K562 (cell line): ENCODE measurements at regions not wholly inside any gene's neighbourhood (a gene's known extent, or its start where the extent isn't known, plus 50 kb on each side); places are given as distances from the start of the nearest gene placed in this dataset.

Experiments used
- ATAC-seq: fragments of 200-7000 bp; cut with Tn5 transposase; 3 replicates; pipeline ENCODE4 v1.9.1; 2020; ENCODE audit warnings: moderate library complexity
- BruUV-seq: library from RNA; stranded (reverse); fragments of 400-500 nt; replicated peaks from 2 replicates; lab custom pipeline; 2021; lab: Mats Ljungman, UMichigan
- CTCF ChIA-PET: fragments of 300-600 bp; formaldehyde crosslinking; extraction: SDS; loops from one replicate; lab custom pipeline; 2021; ENCODE audit warnings: low intra/inter-chr PET ratio; lab: Yijun Ruan, JAX
- POLR2A ChIA-PET: fragments of 300-600, 350-650 bp; sonication (Branson Sonifier 250); formaldehyde crosslinking; extraction: SDS; loops from one replicate; lab custom pipeline; 2021; ENCODE audit warnings: antibody characterized with exemption, inconsistent platforms; lab: Yijun Ruan, JAX
- DNase-seq, 4 experiments: peaks; one replicate each; pipeline versions ENCODE4 v3.0.0 to v3.0.0-alpha.2; 2011 to 2018; ENCODE audit warnings: low spot score in 3 of 4, mixed read lengths in 3 of 4; ENCODE audit errors: extremely low read depth in 1 of 4
- FAIRE-seq: peaks from 2 replicates; lab custom pipeline; 2011; peaks lifted over from hg19 to GRCh38; lab: Jason Lieb, UNC
- H2AFZ ChIP-seq: 2 replicates; pipeline ENCODE4 v1.6.0; 2011; ENCODE audit warnings: low read depth, low read length, control low read depth, inconsistent platforms
- H3K27ac ChIP-seq: fragments of 200-600 bp; 3 replicates; pipeline ENCODE4 v1.8.0; 2011; ENCODE audit warnings: low read depth, mild to moderate bottlenecking, control low read depth, inconsistent platforms, low read length, moderate library complexity, mixed read lengths; ENCODE audit errors: extremely low read depth
- H3K27me3 ChIP-seq, 2 experiments: fragments of 300-600 bp in 1 of 2; 2 replicates in 1 of 2; 3 replicates in 1 of 2; pipeline versions ENCODE4 v1.6.0 to v1.8.0; 2011; ENCODE audit warnings: inconsistent platforms in 2 of 2, low read length in 2 of 2, mild to moderate bottlenecking in 1 of 2, mixed read lengths in 1 of 2, moderate library complexity in 1 of 2; ENCODE audit not compliant: control insufficient read depth in 2 of 2, insufficient read depth in 2 of 2
- H3K36me3 ChIP-seq: fragments of 300-600 bp; 3 replicates; pipeline ENCODE4 v1.8.0; 2011; ENCODE audit warnings: mild to moderate bottlenecking, low read length, inconsistent platforms; ENCODE audit not compliant: control insufficient read depth, insufficient read depth
- H3K4me1 ChIP-seq, 2 experiments: fragments of 200-600 bp in 1 of 2; replicated peaks in 1 of 2; 2 replicates in 1 of 2; 3 replicates in 1 of 2; pipeline versions ENCODE4 v1.5.1 to v1.8.0; 2011; ENCODE audit warnings: inconsistent platforms in 2 of 2, low read length in 2 of 2, mild to moderate bottlenecking in 1 of 2, mixed read lengths in 1 of 2, moderate library complexity in 1 of 2; ENCODE audit not compliant: control insufficient read depth in 2 of 2, insufficient read depth in 2 of 2
- H3K4me2 ChIP-seq: 2 replicates; pipeline ENCODE4 v1.6.1; 2011; ENCODE audit warnings: low read length, control low read depth, inconsistent platforms, mixed read lengths; ENCODE audit not compliant: insufficient read depth
- H3K4me3 ChIP-seq: fragments of 200-600 bp; sonication (generic), shearing (Covaris generic); 2 replicates; pipeline ENCODE4 v1.5.1; 2016; ENCODE audit warnings: control low read depth, inconsistent platforms
- H3K79me2 ChIP-seq: fragments of 200-600 bp; 3 replicates; pipeline ENCODE4 v1.8.0; 2011; ENCODE audit warnings: low read length, inconsistent platforms; ENCODE audit not compliant: control insufficient read depth, insufficient read depth
- H3K9ac ChIP-seq, 2 experiments: 2 replicates each; pipeline versions ENCODE4 v1.6.0 to v1.6.1; 2011; ENCODE audit warnings: low read depth in 2 of 2, low read length in 2 of 2, control low read depth in 1 of 2, inconsistent platforms in 1 of 2, mild to moderate bottlenecking in 1 of 2, mixed read lengths in 1 of 2; ENCODE audit not compliant: insufficient read depth in 1 of 2
- H3K9me1 ChIP-seq: one replicate; pipeline ENCODE4 v1.6.0; 2011; ENCODE audit warnings: inconsistent platforms, mild to moderate bottlenecking, low read length, moderate library complexity; ENCODE audit not compliant: control insufficient read depth, insufficient read depth
- H3K9me3 ChIP-seq: replicated peaks from 2 replicates; pipeline ENCODE4 v1.5.1; 2011; ENCODE audit warnings: low read depth, low read length, inconsistent platforms; ENCODE audit not compliant: control insufficient read depth, insufficient read depth
- H4K20me1 ChIP-seq: replicated peaks from 2 replicates; pipeline ENCODE4 v1.6.1; 2011; ENCODE audit warnings: low read length, inconsistent platforms, mixed read lengths; ENCODE audit not compliant: control insufficient read depth, insufficient read depth
- CBFB ChIP-seq: sonication (generic); formaldehyde crosslinking; IDR thresholded peaks from 2 replicates; pipeline ENCODE4 v1.4.0; 2020; ENCODE audit warnings: mild to moderate bottlenecking, missing genetic modification reagents
- CHD2 ChIP-seq: IDR thresholded peaks from 2 replicates; pipeline ENCODE4 v1.6.1; 2011; ENCODE audit warnings: low read depth, low read length
- MBD2 ChIP-seq: sonication (generic); IDR thresholded peaks from 2 replicates; pipeline ENCODE4 v1.6.1; 2016; ENCODE audit warnings: low read depth, borderline replicate concordance
- PHF20 ChIP-seq: fragments of 450-650 bp; IDR thresholded peaks from 2 replicates; pipeline ENCODE4 v1.6.1; 2018; ENCODE audit not compliant: partially characterized antibody
- RBBP5 ChIP-seq: fragments of 200-600 bp; sonication (generic); IDR thresholded peaks from 2 replicates; pipeline ENCODE4 v1.6.1; 2012; ENCODE audit warnings: borderline replicate concordance, mild to moderate bottlenecking, low read length, control low read depth, inconsistent platforms; ENCODE audit not compliant: insufficient read depth, poor library complexity, severe bottlenecking
- RBM25 ChIP-seq: fragments of 200-400 bp; formaldehyde crosslinking; IDR thresholded peaks from 2 replicates; pipeline ENCODE4 v1.6.1; 2018; ENCODE audit warnings: low read length, low read depth, moderate library complexity; ENCODE audit not compliant: severe bottlenecking
- RFX1 ChIP-seq: fragments of 450-650 bp; IDR thresholded peaks from 2 replicates; pipeline ENCODE4 v1.6.1; 2016; ENCODE audit warnings: mild to moderate bottlenecking, moderate library complexity
- SIX5 ChIP-seq, 2 experiments: IDR thresholded peaks; 2 replicates each; pipeline ENCODE4 v1.6.1; 2011; ENCODE audit warnings: low read length in 2 of 2, borderline replicate concordance in 1 of 2, low read depth in 1 of 2, mild to moderate bottlenecking in 1 of 2, moderate library complexity in 1 of 2; ENCODE audit not compliant: insufficient read depth in 1 of 2
- ZNF311 ChIP-seq: fragments of 250-450 bp; sonication (Bioruptor Pico); IDR thresholded peaks from 2 replicates; pipeline ENCODE4 v1.4.0; 2020; ENCODE audit warnings: mild to moderate bottlenecking, moderate library complexity
- ZNF445 ChIP-seq: fragments of 250-450 bp; sonication (Bioruptor Pico); IDR thresholded peaks from 2 replicates; pipeline ENCODE4 v1.4.0; 2020; ENCODE audit warnings: low read depth, mild to moderate bottlenecking, moderate library complexity
- WGBS: fragments of 100-300 bp; shearing (Covaris generic); methylation state at CpG from one replicate; pipeline ENCODE4 v1.1.6; 2016; ENCODE audit warnings: low coverage, mixed read lengths; ENCODE audit not compliant: insufficient coverage; ENCODE audit errors: missing lambda C conversion rate; 5-methylcytosine and 5-hydroxymethylcytosine counted together
- in situ Hi-C: fragments of 300-500 bp; cut with MboI; formaldehyde crosslinking; loops from 4 replicates; pipeline ENCODE4 v1.15.0; 2018; ENCODE audit warnings: inconsistent platforms, mixed read lengths
- intact Hi-C: fragments of 100-400 bp; cut with micrococcal nuclease; formaldehyde crosslinking; loops from 2 replicates; pipeline ENCODE4 v1.14.2; 2022
- TF ChIP-seq, protein P1 (sequence below): fragments of 450-650 bp; IDR thresholded peaks from 2 replicates; pipeline ENCODE4 v1.6.1; 2016; ENCODE audit warnings: mild to moderate bottlenecking
- TF ChIP-seq, protein P2 (sequence below): fragments of 450-650 bp; IDR thresholded peaks from 2 replicates; pipeline ENCODE4 v1.6.1; 2016; ENCODE audit warnings: borderline replicate concordance

DNA sequence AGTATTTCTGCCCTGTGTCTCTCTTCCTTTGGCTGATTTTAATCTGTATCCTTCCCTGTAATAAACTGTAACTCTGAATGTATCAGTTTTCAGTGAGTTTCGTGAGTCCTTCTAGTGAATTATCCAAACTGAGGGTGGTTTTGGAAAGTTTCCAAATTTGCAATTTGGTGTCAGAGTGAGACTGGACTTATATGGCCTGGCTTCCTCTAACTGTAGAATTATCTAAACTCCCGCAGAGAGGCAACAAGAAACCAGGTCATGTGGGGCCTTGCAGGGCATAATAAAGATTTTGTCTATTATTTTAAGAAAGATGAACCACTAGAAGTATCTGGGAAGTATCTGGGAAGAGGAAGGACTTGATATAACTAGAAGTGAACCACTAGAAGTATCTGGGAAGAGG, 95.3 kb upstream of the RNF152 start:
- H3K4me1 ChIP-seq, result no peaks in the 10 kb centered on the region
- H4K20me1 ChIP-seq, result no peaks in the 10 kb centered on the region
- in situ Hi-C loops, result no loop called here
- H3K4me2 ChIP-seq, result no peak overlapping the region
- ChIA-PET POLR2A (interaction anchor here (0.7 kb wide), 1 partner anchor 327 kb away, joined by 3 read pairs; no protein-coding TSS in a partner anchor), CTCF (no interaction called here)
- no peaks in the 10 kb centered on the region for H3K36me3 ChIP-seq
- intact Hi-C loops, result no loop called here
- WGBS, result 0% methylated on average over 1 of the region's 2 CpGs
- no TSS peak for BruUV-seq
- no peaks in the 10 kb centered on the region for H3K9me1 ChIP-seq
- H3K9me3 ChIP-seq, result no peaks in the 10 kb centered on the region
- H3K27me3 ChIP-seq, result no peaks in the 10 kb centered on the region
- no peak overlapping the region for H2AFZ ChIP-seq
- FAIRE-seq, result no peak
- no peak for DNase-seq
- no peak for ATAC-seq
- no peak overlapping the region for H3K27ac ChIP-seq
- H3K9ac ChIP-seq, result no peak overlapping the region
- H3K79me2 ChIP-seq, result no peaks in the 10 kb centered on the region
- no peak for TF ChIP-seq RBBP5
- no peak for TF ChIP-seq ZNF445 (CRISPR knock-in tag)
- H3K4me3 ChIP-seq, result no peak overlapping the region

DNA sequence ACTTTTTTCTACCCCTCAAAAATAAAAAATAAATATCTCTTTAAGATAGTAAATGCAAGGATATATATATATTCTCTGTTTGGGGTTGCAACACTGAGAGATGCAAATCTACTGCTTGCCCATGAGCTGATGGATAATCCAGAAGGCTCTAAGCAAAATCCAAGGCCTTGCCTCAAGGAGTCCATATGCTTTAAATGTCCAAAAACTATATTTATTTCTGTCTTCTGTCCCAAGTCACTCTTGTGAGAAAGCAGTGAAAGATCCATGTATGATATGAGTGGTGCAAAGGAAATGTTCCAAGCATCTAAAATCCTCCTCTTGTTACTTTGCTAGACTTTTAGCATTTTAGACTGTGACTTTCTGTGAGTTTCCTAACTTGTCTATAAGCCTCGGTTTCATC, 92.9 kb upstream of the RNF152 start:
- Histone ChIP-seq H2AFZ (no peak overlapping the region), H3K79me2 (no peaks in the 10 kb centered on the region), H3K27ac (no peak overlapping the region), H3K9ac (no peak overlapping the region), H3K9me3 (no peaks in the 10 kb centered on the region), H3K27me3 (no peaks in the 10 kb centered on the region), H3K9me1 (no peaks in the 10 kb centered on the region), H3K4me1 (no peaks in the 10 kb centered on the region), H3K36me3 (no peaks in the 10 kb centered on the region), H3K4me2 (no peak overlapping the region), H3K4me3 (no peak overlapping the region), H4K20me1 (no peaks in the 10 kb centered on the region)
- ChIA-PET POLR2A (no interaction called here), CTCF (no interaction called here)
- DNase-seq, result no peak
- FAIRE-seq, result no peak
- 0% methylated on average over 1 of the region's 1 CpG for whole genome bisulfite sequencing
- BruUV-seq, result no TSS peak
- intact Hi-C loops (no loop called here), in situ Hi-C loops (no loop called here)
- no peak for ATAC-seq
- TF ChIP-seq RBM25 (no peak), RFX1 (no peak), MBD2 (no peak), ZNF311 (CRISPR knock-in tag) (no peak), PHF20 (no peak), SIX5 (IDR thresholded peaks at IDR 0.05; ENCODE audit: borderline replicate concordance in 1 of 2, insufficient read depth in 1 of 2, low read depth in 1 of 2, low read length in 2 of 2) (no peak), CBFB (CRISPR knock-in tag) (no peak), CHD2 (no peak)
- TF ChIP-seq, protein P1, sequence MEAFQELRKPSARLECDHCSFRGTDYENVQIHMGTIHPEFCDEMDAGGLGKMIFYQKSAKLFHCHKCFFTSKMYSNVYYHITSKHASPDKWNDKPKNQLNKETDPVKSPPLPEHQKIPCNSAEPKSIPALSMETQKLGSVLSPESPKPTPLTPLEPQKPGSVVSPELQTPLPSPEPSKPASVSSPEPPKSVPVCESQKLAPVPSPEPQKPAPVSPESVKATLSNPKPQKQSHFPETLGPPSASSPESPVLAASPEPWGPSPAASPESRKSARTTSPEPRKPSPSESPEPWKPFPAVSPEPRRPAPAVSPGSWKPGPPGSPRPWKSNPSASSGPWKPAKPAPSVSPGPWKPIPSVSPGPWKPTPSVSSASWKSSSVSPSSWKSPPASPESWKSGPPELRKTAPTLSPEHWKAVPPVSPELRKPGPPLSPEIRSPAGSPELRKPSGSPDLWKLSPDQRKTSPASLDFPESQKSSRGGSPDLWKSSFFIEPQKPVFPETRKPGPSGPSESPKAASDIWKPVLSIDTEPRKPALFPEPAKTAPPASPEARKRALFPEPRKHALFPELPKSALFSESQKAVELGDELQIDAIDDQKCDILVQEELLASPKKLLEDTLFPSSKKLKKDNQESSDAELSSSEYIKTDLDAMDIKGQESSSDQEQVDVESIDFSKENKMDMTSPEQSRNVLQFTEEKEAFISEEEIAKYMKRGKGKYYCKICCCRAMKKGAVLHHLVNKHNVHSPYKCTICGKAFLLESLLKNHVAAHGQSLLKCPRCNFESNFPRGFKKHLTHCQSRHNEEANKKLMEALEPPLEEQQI, result no peak
- TF ChIP-seq, protein P2, sequence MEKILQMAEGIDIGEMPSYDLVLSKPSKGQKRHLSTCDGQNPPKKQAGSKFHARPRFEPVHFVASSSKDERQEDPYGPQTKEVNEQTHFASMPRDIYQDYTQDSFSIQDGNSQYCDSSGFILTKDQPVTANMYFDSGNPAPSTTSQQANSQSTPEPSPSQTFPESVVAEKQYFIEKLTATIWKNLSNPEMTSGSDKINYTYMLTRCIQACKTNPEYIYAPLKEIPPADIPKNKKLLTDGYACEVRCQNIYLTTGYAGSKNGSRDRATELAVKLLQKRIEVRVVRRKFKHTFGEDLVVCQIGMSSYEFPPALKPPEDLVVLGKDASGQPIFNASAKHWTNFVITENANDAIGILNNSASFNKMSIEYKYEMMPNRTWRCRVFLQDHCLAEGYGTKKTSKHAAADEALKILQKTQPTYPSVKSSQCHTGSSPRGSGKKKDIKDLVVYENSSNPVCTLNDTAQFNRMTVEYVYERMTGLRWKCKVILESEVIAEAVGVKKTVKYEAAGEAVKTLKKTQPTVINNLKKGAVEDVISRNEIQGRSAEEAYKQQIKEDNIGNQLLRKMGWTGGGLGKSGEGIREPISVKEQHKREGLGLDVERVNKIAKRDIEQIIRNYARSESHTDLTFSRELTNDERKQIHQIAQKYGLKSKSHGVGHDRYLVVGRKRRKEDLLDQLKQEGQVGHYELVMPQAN, result no peak
